Astrocyte of the cerebellum (primary cell): ENCODE measurements at regions not wholly inside any gene's neighbourhood (a gene's known extent, or its start where the extent isn't known, plus 50 kb on each side); places are given as distances from the start of the nearest gene placed in this dataset.
A peak's percentile ranks its signal among the peaks of the same experiment; 100 is the strongest.
"Not testable (repeated sequence)": the region's sequence is repeated elsewhere in the genome, so short reads cannot be mapped to it uniquely, and the experiment has no call there.

Experiments
- DNase-seq: peaks from one replicate; pipeline ENCODE4 v3.0.0-alpha.2; 2011; ENCODE audit warnings: low read depth
- H3K4me3 ChIP-seq: 2 replicates; pipeline ENCODE4 v1.5.1; 2011; ENCODE audit warnings: mild to moderate bottlenecking, low read depth, low read length, moderate library complexity
- CTCF ChIP-seq: IDR thresholded peaks from 2 replicates; pipeline ENCODE4 v1.5.1; 2012; ENCODE audit warnings: low read length, low read depth, moderate library complexity, mild to moderate bottlenecking; ENCODE audit errors: missing control alignments
- in situ Hi-C: cut with HindIII; loops from 2 replicates; pipeline ENCODE4 v1.10.0; 2017; ENCODE audit warnings: low sequenced_read_pairs

- DNase-seq: peak; percentile 68
- in situ Hi-C loops: no loop called here
- TF ChIP-seq CTCF: no peak
- H3K4me3 ChIP-seq: no peak overlapping the region
Measured at GRCh38 chr3:5891711-5892110, 704.2 kb downstream of the EDEM1 start.

- no peak for TF ChIP-seq CTCF
- no peak overlapping the region for H3K4me3 ChIP-seq
- no peak for DNase-seq
- in situ Hi-C loops: no loop called here
Measured at GRCh38 chr3:5898106-5898505, 710.6 kb downstream of the EDEM1 start.

- no peak for DNase-seq
- H3K4me3 ChIP-seq: no peak overlapping the region
- no peak for TF ChIP-seq CTCF
- in situ Hi-C loops: no loop called here
Measured at GRCh38 chr3:5899014-5899761, 711.7 kb downstream of the EDEM1 start.

- in situ Hi-C loops: no loop called here
Measured at GRCh38 chr3:5917932-5918331, 730.4 kb downstream of the EDEM1 start.

GRCh38 chr3:5918626-5919025 lies 731.1 kb downstream of the EDEM1 start:
- TF ChIP-seq CTCF: no peak
- no peak overlapping the region for H3K4me3 ChIP-seq
- DNase-seq: no peak
- in situ Hi-C loops: no loop called here

More at GRCh38 chr3:5917932-5918331, 730.4 kb downstream of the EDEM1 start:
- DNase-seq: no peak
- H3K4me3 ChIP-seq: no peak overlapping the region
- TF ChIP-seq CTCF: no peak

GRCh38 chr3:5929027-5929426 lies 741.5 kb downstream of the EDEM1 start:
- no peak for TF ChIP-seq CTCF
- H3K4me3 ChIP-seq: no peak overlapping the region
- in situ Hi-C loops: no loop called here
- DNase-seq: no peak

- DNase-seq, H3K4me3 ChIP-seq, in situ Hi-C loops: not testable (repeated sequence)
Measured at GRCh38 chr3:5944061-5944460, 756.6 kb downstream of the EDEM1 start.
